Gastrocnemius medialis (tissue), 4 donors: ENCODE measurements at regions not wholly inside any gene's neighbourhood (a gene's known extent, or its start where the extent isn't known, plus 50 kb on each side); places are given as distances from the start of the nearest gene placed in this dataset.

Experiments used
- ATAC-seq, 2 donors: fragments of 150-250 bp; one replicate each; pipeline ENCODE4 v1.9.1; 2016
- DNase-seq, 2 donors: peaks; one replicate each; pipeline ENCODE4 v3.0.0-alpha.2; 2019
- H3K27ac ChIP-seq, 4 donors: fragments of 200-600 bp; sonication (generic); 1 replicate in 1 of 4; 2 replicates in 3 of 4; pipeline ENCODE4 v1.5.1; 2016 to 2018; ENCODE audit warnings: mild to moderate bottlenecking in 2 of 4, moderate library complexity in 1 of 4
- H3K27me3 ChIP-seq, 3 donors: fragments of 200-600 bp; sonication (generic) in 2 of 3; 1 replicate in 1 of 3; 2 replicates in 2 of 3; pipeline versions ENCODE4 v1.5.1 to v1.6.0; 2016 to 2019; ENCODE audit warnings: mild to moderate bottlenecking in 1 of 3, moderate library complexity in 1 of 3
- H3K36me3 ChIP-seq, 2 donors: fragments of 200-600 bp; sonication (generic) in 1 of 2; one replicate each; pipeline ENCODE4 v1.5.1; 2017 to 2018
- H3K4me1 ChIP-seq, 2 donors: fragments of 200-600 bp; sonication (generic) in 1 of 2; one replicate each; pipeline ENCODE4 v1.5.1; 2016 to 2017; ENCODE audit warnings: mild to moderate bottlenecking in 2 of 2
- H3K4me3 ChIP-seq, 4 donors: fragments of 200-600 bp; sonication (generic) in 3 of 4; 1 replicate in 1 of 4; 2 replicates in 3 of 4; pipeline ENCODE4 v1.5.1; 2016 to 2019; ENCODE audit warnings: mild to moderate bottlenecking in 2 of 4
- H3K9me3 ChIP-seq, 3 donors: fragments of 200-600 bp; sonication (generic) in 2 of 3; 1 replicate in 1 of 3; 2 replicates in 2 of 3; pipeline ENCODE4 v1.5.1; 2016 to 2019
- POLR2A ChIP-seq, 2 donors: fragments of 450-650 bp; IDR thresholded peaks; one replicate each; pipeline ENCODE4 v1.6.1; 2017; ENCODE audit warnings: antibody characterized with exemption in 2 of 2, mild to moderate bottlenecking in 2 of 2, moderate library complexity in 2 of 2
- in situ Hi-C, 4 donors: fragments of 200-750 bp; cut with MboI; loops; one replicate each; pipeline versions ENCODE4 v1.15.0 to v1.8.0; 2017; ENCODE audit warnings: low sequenced_read_pairs in 4 of 4
- intact Hi-C: fragments of 100-400 bp; cut with DNase I; formaldehyde crosslinking; loops from one replicate; pipeline ENCODE4 v1.15.1; 2023; ENCODE audit warnings: low total_unique reads
- TF ChIP-seq, protein P1 (sequence below), 5 experiments: fragments of 450-650 bp in 3 of 5; fragments of 200-600 bp in 2 of 5; sonication (generic) in 2 of 5; IDR thresholded peaks in 4 of 5; conservative IDR thresholded peaks in 1 of 5; 1 replicate in 4 of 5; 2 replicates in 1 of 5; pipeline ENCODE4 v1.5.1; 2016 to 2019; ENCODE audit warnings: antibody characterized with exemption in 5 of 5, mild to moderate bottlenecking in 3 of 5, moderate library complexity in 3 of 5

- H3K27ac ChIP-seq = no peak overlapping the region
- TF ChIP-seq POLR2A (IDR thresholded peaks at IDR 0.05) = no peak
- TF ChIP-seq, protein P1, sequence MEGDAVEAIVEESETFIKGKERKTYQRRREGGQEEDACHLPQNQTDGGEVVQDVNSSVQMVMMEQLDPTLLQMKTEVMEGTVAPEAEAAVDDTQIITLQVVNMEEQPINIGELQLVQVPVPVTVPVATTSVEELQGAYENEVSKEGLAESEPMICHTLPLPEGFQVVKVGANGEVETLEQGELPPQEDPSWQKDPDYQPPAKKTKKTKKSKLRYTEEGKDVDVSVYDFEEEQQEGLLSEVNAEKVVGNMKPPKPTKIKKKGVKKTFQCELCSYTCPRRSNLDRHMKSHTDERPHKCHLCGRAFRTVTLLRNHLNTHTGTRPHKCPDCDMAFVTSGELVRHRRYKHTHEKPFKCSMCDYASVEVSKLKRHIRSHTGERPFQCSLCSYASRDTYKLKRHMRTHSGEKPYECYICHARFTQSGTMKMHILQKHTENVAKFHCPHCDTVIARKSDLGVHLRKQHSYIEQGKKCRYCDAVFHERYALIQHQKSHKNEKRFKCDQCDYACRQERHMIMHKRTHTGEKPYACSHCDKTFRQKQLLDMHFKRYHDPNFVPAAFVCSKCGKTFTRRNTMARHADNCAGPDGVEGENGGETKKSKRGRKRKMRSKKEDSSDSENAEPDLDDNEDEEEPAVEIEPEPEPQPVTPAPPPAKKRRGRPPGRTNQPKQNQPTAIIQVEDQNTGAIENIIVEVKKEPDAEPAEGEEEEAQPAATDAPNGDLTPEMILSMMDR (IDR thresholded peaks at IDR 0.05 in 4 of 5, conservative IDR thresholded peaks at IDR 0.05 in 1 of 5) = no peak
- DNase-seq = no peak
- H3K27me3 ChIP-seq = no peaks in the 10 kb centered on the region
- H3K9me3 ChIP-seq = no peaks in the 10 kb centered on the region
- H3K4me1 ChIP-seq = peaks cover 0 to 7% of the 10 kb centered on the region in 2 donors
- no peak for ATAC-seq
- H3K36me3 ChIP-seq = no peaks in the 10 kb centered on the region
- intact Hi-C loops (no loop called here), in situ Hi-C loops (no loop called here)
- H3K4me3 ChIP-seq = no peak overlapping the region
These were observed 94.6 kb upstream of the LGALSL start for GRCh38 chr2:64359171-64359891.

DNA sequence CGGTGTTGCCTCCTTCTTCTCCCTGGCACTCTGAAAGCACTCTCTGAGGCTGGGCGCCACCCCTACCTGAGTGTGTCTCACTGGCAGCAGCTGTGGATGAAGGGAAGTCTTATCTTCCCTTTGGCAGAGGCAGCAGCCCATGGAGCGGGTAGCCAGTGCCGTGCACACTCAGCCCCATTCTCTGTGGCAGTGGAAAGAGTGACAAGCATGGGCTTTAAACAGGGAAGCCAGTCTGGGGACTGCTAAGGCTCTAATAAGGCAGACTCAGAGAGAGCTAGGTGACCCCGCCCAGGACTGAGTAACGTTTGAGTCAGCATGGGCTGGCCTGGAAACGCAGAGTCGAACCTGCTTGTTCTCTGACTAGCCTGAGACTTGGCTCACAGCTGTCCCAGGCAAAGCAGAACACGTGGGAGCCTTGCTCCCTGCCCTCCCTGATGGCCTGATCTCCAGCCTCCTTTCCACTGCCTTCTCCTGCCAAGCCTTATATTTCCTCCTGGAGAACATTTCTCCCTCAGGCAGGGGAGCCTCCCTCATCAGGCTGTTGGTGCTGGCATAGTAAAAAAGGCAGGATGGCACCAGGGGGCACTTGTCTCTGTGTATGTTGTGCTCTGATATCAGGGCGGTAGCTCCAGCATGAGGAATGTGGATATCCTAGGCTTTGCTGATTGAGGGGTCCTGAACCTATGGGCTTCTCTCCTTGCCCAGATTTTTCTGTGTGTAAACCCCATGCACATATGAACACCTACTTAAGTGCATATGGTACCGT lies 93.9 kb upstream of the LGALSL start:
- TF ChIP-seq, protein P1 (IDR thresholded peaks at IDR 0.05 in 4 of 5, conservative IDR thresholded peaks at IDR 0.05 in 1 of 5) = no peak
- TF ChIP-seq POLR2A (IDR thresholded peaks at IDR 0.05) = no peak
- H3K4me1 ChIP-seq = peaks cover 0 to 7% of the 10 kb centered on the region in 2 donors
- H3K36me3 ChIP-seq = no peaks in the 10 kb centered on the region
- no peaks in the 10 kb centered on the region for H3K9me3 ChIP-seq
- intact Hi-C loops = no loop called here
- H3K4me3 ChIP-seq = no peak overlapping the region
- no peaks in the 10 kb centered on the region for H3K27me3 ChIP-seq
- no peak overlapping the region for H3K27ac ChIP-seq
- DNase-seq = peak; percentile 50 to 69
- in situ Hi-C loops = no loop called here
- ATAC-seq = peak; percentile 86 to 96

DNA sequence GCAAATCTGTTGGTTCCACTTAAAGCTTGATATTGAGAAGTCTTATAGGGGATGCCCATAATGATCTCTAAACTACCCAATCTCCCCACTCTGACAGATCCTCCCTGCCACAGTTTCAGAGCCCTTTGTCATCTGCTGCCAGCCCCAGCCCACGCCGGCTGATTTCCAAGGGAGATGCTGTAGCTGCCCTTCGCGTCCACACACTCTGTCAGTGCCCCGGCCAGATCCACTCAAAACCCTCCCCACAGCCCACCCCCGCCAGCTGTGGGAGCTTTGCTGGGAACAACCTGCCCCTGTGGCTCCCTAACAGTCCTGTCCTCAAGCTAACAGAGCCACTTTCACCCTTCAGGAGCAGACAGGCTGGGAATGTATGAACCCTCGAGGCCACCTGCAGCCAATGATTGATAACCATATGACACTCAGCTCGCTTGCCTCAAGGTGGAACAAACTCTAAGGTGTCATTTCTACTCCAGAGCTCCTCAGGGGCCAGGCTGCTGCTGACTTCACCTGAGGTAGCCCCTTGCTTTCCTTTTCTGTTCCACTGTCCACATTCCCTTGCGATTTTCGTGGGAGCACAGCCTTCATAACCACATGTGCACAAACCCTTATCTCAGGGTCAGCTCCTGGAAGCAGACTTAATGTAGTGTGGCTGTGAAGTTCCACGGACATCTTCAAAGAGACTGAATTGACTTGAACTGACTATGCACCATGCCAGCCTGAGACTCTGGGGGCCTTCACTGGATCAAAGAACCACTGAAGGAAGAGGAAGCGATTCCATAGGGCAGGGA lies 92.6 kb upstream of the LGALSL start:
- peaks cover 0 to 7% of the 10 kb centered on the region in 2 donors for H3K4me1 ChIP-seq
- H3K27ac ChIP-seq = no peak overlapping the region
- no peak for DNase-seq
- no peaks in the 10 kb centered on the region for H3K36me3 ChIP-seq
- intact Hi-C loops (no loop called here), in situ Hi-C loops (no loop called here)
- no peak overlapping the region for H3K4me3 ChIP-seq
- ATAC-seq = no peak
- no peaks in the 10 kb centered on the region for H3K27me3 ChIP-seq
- H3K9me3 ChIP-seq = no peaks in the 10 kb centered on the region
- TF ChIP-seq, protein P1 (IDR thresholded peaks at IDR 0.05 in 4 of 5, conservative IDR thresholded peaks at IDR 0.05 in 1 of 5) = no peak
- no peak for TF ChIP-seq POLR2A (IDR thresholded peaks at IDR 0.05)

DNA sequence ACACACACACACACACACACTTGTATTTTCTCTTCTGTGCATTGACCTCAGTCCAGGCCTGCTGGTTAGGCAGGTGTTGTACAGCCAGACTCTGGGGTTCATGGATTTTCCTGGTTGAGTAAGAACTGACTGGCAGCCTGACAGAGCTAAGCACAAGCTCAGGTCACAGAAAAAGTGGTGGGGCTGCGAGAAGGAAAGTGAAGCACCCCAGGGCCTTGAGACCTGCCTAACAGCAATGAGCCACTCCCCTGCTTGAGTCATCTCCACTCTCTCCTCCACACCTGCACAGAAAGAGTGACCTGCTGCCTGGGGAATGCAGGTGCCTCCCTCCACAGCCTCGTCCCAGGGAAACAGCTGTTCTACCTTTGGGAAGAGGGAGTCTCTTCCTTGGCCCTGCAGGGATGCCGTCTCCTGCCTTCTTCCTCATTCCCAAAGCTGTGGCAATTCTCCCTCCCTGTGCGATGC lies 91.4 kb upstream of the LGALSL start:
- TF ChIP-seq POLR2A (IDR thresholded peaks at IDR 0.05) = no peak
- Histone ChIP-seq H3K27ac (no peak overlapping the region), H3K4me3 (no peak overlapping the region), H3K9me3 (no peaks in the 10 kb centered on the region), H3K4me1 (peaks cover 0 to 7% of the 10 kb centered on the region in 2 donors), H3K27me3 (no peaks in the 10 kb centered on the region), H3K36me3 (no peaks in the 10 kb centered on the region)
- intact Hi-C loops = no loop called here
- in situ Hi-C loops = no loop called here
- DNase-seq (no peak), ATAC-seq (no peak)

- H3K27me3 ChIP-seq = no peaks in the 10 kb centered on the region
- H3K27ac ChIP-seq = no peak overlapping the region
- TF ChIP-seq POLR2A (IDR thresholded peaks at IDR 0.05) = no peak
- TF ChIP-seq, protein P1 (IDR thresholded peaks at IDR 0.05 in 4 of 5, conservative IDR thresholded peaks at IDR 0.05 in 1 of 5) = no peak
- no peak overlapping the region for H3K4me3 ChIP-seq
- DNase-seq (no peak), ATAC-seq (no peak)
- H3K36me3 ChIP-seq = no peaks in the 10 kb centered on the region
- H3K9me3 ChIP-seq = no peaks in the 10 kb centered on the region
- peaks cover 0 to 7% of the 10 kb centered on the region in 2 donors for H3K4me1 ChIP-seq
- intact Hi-C loops = no loop called here
- in situ Hi-C loops = no loop called here
These were observed 90.8 kb upstream of the LGALSL start for GRCh38 chr2:64363140-64363539.
